Neuronal stem cell (in vitro differentiated cells): ENCODE measurements at regions not wholly inside any gene's neighbourhood (a gene's known extent, or its start where the extent isn't known, plus 50 kb on each side); places are given as distances from the start of the nearest gene placed in this dataset.
"Not testable (repeated sequence)": the region's sequence is repeated elsewhere in the genome, so short reads cannot be mapped to it uniquely, and the experiment has no call there.

Experiments
- DNase-seq: peaks from one replicate; pipeline ENCODE4 v3.0.0-alpha.2; 2013; ENCODE audit warnings: low spot score
- H2AFZ ChIP-seq: one replicate; pipeline ENCODE4 v1.6.1; 2013; ENCODE audit warnings: mild to moderate bottlenecking, low read length, inconsistent platforms
- H2AK5ac ChIP-seq: 2 replicates; pipeline ENCODE4 v1.6.1; 2013; ENCODE audit warnings: low read depth, mild to moderate bottlenecking, inconsistent platforms, low read length, moderate library complexity, mixed read lengths
- H2BK120ac ChIP-seq: 2 replicates; pipeline ENCODE4 v1.6.1; 2013; ENCODE audit warnings: low read depth, mild to moderate bottlenecking, inconsistent platforms, low read length, moderate library complexity, mixed read lengths
- H2BK12ac ChIP-seq: one replicate; pipeline ENCODE4 v1.6.1; 2013; ENCODE audit warnings: low read length, inconsistent platforms
- H2BK15ac ChIP-seq: 2 replicates; pipeline ENCODE4 v1.6.1; 2013; ENCODE audit warnings: mild to moderate bottlenecking, low read length, inconsistent platforms, mixed read lengths
- H2BK5ac ChIP-seq: one replicate; pipeline ENCODE4 v1.6.1; 2013; ENCODE audit warnings: inconsistent platforms, mild to moderate bottlenecking, low read length, moderate library complexity
- H3K14ac ChIP-seq: one replicate; pipeline ENCODE4 v1.6.1; 2013; ENCODE audit warnings: low read length, inconsistent platforms
- H3K18ac ChIP-seq: 2 replicates; pipeline ENCODE4 v1.6.1; 2013; ENCODE audit warnings: low read length, inconsistent platforms
- H3K23ac ChIP-seq: 2 replicates; pipeline ENCODE4 v1.6.1; 2013; ENCODE audit warnings: low read depth, mild to moderate bottlenecking, mixed read lengths, low read length, inconsistent platforms; ENCODE audit not compliant: poor library complexity
- H3K27ac ChIP-seq: replicated peaks from 3 replicates; pipeline ENCODE4 v1.5.1; 2013; ENCODE audit warnings: low read length, inconsistent platforms
- H3K27me3 ChIP-seq, 3 experiments: 2 replicates each; pipeline ENCODE4 v1.6.1; 2013; ENCODE audit warnings: low read length in 3 of 3, mild to moderate bottlenecking in 2 of 3, inconsistent platforms in 1 of 3, low read depth in 1 of 3, mixed read lengths in 1 of 3, moderate library complexity in 1 of 3; ENCODE audit not compliant: control insufficient read depth in 3 of 3, insufficient read depth in 3 of 3
- H3K36me3 ChIP-seq, 2 donors: replicated peaks in 1 of 2; 2 replicates each; pipeline ENCODE4 v1.6.1; 2013; ENCODE audit warnings: low read length in 2 of 2; ENCODE audit not compliant: control insufficient read depth in 2 of 2, insufficient read depth in 2 of 2
- H3K4ac ChIP-seq: 2 replicates; pipeline ENCODE4 v1.6.1; 2013; ENCODE audit warnings: inconsistent platforms, mild to moderate bottlenecking, low read length, moderate library complexity
- H3K4me1 ChIP-seq, 2 donors: 1 replicate in 1 of 2; 2 replicates in 1 of 2; pipeline ENCODE4 v1.6.1; 2013; ENCODE audit warnings: low read length in 2 of 2, low read depth in 1 of 2; ENCODE audit not compliant: control insufficient read depth in 2 of 2, insufficient read depth in 1 of 2
- H3K4me2 ChIP-seq: one replicate; pipeline ENCODE4 v1.6.1; 2013; ENCODE audit warnings: mild to moderate bottlenecking, low read length, inconsistent platforms; ENCODE audit not compliant: insufficient read depth, poor library complexity, severe bottlenecking
- H3K4me3 ChIP-seq, 2 donors: 2 replicates each; pipeline ENCODE4 v1.5.1; 2013; ENCODE audit warnings: low read length in 2 of 2, mild to moderate bottlenecking in 2 of 2, inconsistent platforms in 1 of 2, moderate library complexity in 1 of 2
- H3K79me1 ChIP-seq: one replicate; pipeline ENCODE4 v1.6.1; 2013; ENCODE audit warnings: low read depth, mild to moderate bottlenecking, inconsistent platforms, low read length, moderate library complexity
- H3K9ac ChIP-seq: one replicate; pipeline ENCODE4 v1.6.1; 2013; ENCODE audit warnings: mild to moderate bottlenecking, low read depth, low read length, inconsistent platforms; ENCODE audit not compliant: poor library complexity
- H3K9me3 ChIP-seq, 2 donors: replicated peaks in 1 of 2; 2 replicates each; pipeline versions ENCODE3 to v1.6.1; 2013; ENCODE audit warnings: low read length in 2 of 2, mild to moderate bottlenecking in 2 of 2, inconsistent platforms in 1 of 2, low read depth in 1 of 2, mixed read lengths in 1 of 2, moderate library complexity in 1 of 2; ENCODE audit not compliant: control insufficient read depth in 2 of 2, insufficient read depth in 1 of 2
- H4K8ac ChIP-seq: one replicate; pipeline ENCODE4 v1.6.1; 2013; ENCODE audit warnings: low read depth, mild to moderate bottlenecking, inconsistent platforms, low read length, moderate library complexity
- H4K91ac ChIP-seq: one replicate; pipeline ENCODE4 v1.6.1; 2013; ENCODE audit warnings: low read length, low read depth, mild to moderate bottlenecking, inconsistent platforms; ENCODE audit not compliant: poor library complexity
- WGBS, 2 donors: extraction: QIAGEN DNeasy Blood & Tissue Kit; methylation state at CpG; one replicate each; pipeline ENCODE4 v1.1.7; 2013; ENCODE audit warnings: missing lambda C conversion rate in 2 of 2, mixed read lengths in 1 of 2; ENCODE audit not compliant: insufficient read length in 2 of 2, insufficient replicate concordance in 1 of 2; ENCODE audit errors: extremely low coverage in 2 of 2; 5-methylcytosine and 5-hydroxymethylcytosine counted together

GRCh38 chr7:16264823-16265804 is 156.2 kb downstream of the CRPPA start:
- Histone ChIP-seq H3K9ac (no peak overlapping the region), H2BK15ac (no peak overlapping the region), H3K4ac (no peak overlapping the region), H3K36me3 (no peaks in the 10 kb centered on the region), H3K4me3 (no peak overlapping the region), H3K9me3 (no peaks in the 10 kb centered on the region), H2BK12ac (no peak overlapping the region), H4K8ac (no peak overlapping the region), H2BK120ac (no peak overlapping the region), H2BK5ac (no peak overlapping the region), H3K18ac (no peak overlapping the region), H3K27ac (no peak overlapping the region), H3K79me1 (no peaks in the 10 kb centered on the region), H3K14ac (no peak overlapping the region), H2AFZ (no peak overlapping the region), H3K4me1 (no peaks in the 10 kb centered on the region), H2AK5ac (no peak overlapping the region), H4K91ac (no peak overlapping the region), H3K27me3 (no peaks in the 10 kb centered on the region), H3K23ac (no peak overlapping the region), H3K4me2 (no peak overlapping the region)
- 100% methylated on average over 1 of the region's 7 CpGs; no CpG with 5 or more reads in 1 of the 2 donors for WGBS, 2 donors
- DNase-seq = no peak

DNA sequence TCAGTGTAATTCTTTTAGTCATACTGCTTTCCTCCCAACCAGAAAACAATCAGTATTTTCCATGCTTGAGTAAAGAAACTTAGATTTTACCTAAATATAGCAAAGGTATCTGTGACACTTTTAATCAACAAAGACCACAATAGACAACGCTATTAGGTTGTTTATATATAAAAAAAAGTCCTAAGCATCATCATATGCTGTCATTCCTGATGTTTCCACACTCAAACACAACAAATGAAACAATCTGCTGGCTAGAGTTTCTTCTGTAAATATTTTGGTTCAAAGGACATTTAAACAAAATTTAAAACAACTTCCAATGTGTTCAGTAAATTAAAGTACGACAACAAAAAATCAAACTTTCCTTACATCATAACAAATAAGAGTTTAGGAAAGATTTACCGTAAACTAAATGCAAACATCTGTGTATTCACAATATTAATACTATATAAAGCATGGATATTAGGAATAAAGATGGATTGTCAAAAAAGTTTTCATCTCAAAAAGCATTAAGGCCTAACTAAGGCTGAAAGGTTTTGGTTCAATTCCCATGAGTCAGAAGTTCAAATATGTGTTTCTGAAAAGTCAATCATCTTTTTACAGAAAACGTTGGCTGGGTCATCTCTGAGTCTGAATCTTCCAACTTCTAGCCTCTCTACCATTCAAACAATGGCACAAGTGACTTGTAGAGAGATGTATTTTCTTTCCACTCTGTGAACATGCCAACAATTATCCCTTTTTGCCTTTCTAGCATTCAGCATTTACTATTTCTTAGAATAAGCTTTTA is 157.1 kb downstream of the CRPPA start:
- Histone ChIP-seq H3K4me1 (no peaks in the 10 kb centered on the region), H3K27me3 (no peaks in the 10 kb centered on the region), H3K14ac (no peak overlapping the region), H3K18ac (no peak overlapping the region), H3K9me3 (no peaks in the 10 kb centered on the region), H3K23ac (no peak overlapping the region), H3K79me1 (no peaks in the 10 kb centered on the region), H3K36me3 (no peaks in the 10 kb centered on the region), H4K91ac (no peak overlapping the region), H3K4me2 (no peak overlapping the region), H4K8ac (no peak overlapping the region), H2BK15ac (no peak overlapping the region), H3K9ac (no peak overlapping the region), H2BK120ac (no peak overlapping the region), H3K4me3 (no peak overlapping the region), H3K4ac (no peak overlapping the region), H2BK12ac (no peak overlapping the region), H2BK5ac (no peak overlapping the region), H2AFZ (no peak overlapping the region), H2AK5ac (no peak overlapping the region), H3K27ac (no peak overlapping the region)
- no CpG with 5 or more reads among the region's 4 CpGs for WGBS, 2 donors
- no peak for DNase-seq

- not testable (repeated sequence) for H2AK5ac ChIP-seq, H3K27me3 ChIP-seq, H3K27ac ChIP-seq, H2BK5ac ChIP-seq, DNase-seq, H2BK12ac ChIP-seq, H3K18ac ChIP-seq, H2BK120ac ChIP-seq, H3K4ac ChIP-seq, H3K4me1 ChIP-seq, H3K79me1 ChIP-seq, H3K4me2 ChIP-seq, H4K8ac ChIP-seq, H2AFZ ChIP-seq, H3K14ac ChIP-seq, H3K36me3 ChIP-seq, H3K4me3 ChIP-seq, H4K91ac ChIP-seq, H2BK15ac ChIP-seq, H3K23ac ChIP-seq, H3K9ac ChIP-seq, H3K9me3 ChIP-seq
- no CpG with 5 or more reads among the region's 6 CpGs for WGBS, 2 donors
These were observed 158.0 kb downstream of the CRPPA start for GRCh38 chr7:16263377-16263776.

DNA sequence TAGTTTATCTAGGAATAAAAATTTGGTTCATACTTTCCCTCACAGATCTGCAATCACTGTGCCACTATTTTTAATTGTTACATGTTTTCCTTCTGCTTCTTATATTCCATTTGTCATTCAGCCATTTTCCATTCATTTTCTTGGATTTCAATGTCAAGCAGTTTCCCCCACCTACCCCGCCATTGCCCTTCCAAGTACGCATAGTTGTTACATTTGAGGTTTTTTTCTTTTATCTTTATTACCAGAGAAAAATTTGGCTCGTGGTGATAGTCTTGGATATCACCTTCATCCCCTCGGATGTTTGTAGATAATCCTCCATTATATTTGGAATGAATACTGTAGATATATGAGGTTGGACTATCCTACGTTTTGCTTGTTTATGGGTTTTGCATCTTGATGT is 159.7 kb downstream of the CRPPA start:
- Histone ChIP-seq H2BK5ac (no peak overlapping the region), H3K27me3 (no peaks in the 10 kb centered on the region), H2AK5ac (no peak overlapping the region), H3K4ac (no peak overlapping the region), H3K9ac (no peak overlapping the region), H3K79me1 (no peaks in the 10 kb centered on the region), H3K4me1 (no peaks in the 10 kb centered on the region), H3K18ac (no peak overlapping the region), H4K8ac (no peak overlapping the region), H3K4me3 (no peak overlapping the region), H2BK15ac (no peak overlapping the region), H3K9me3 (no peaks in the 10 kb centered on the region), H4K91ac (no peak overlapping the region), H3K23ac (no peak overlapping the region), H2BK120ac (no peak overlapping the region), H2BK12ac (no peak overlapping the region), H3K27ac (no peak overlapping the region), H3K36me3 (no peaks in the 10 kb centered on the region), H3K4me2 (no peak overlapping the region), H3K14ac (no peak overlapping the region), H2AFZ (no peak overlapping the region)
- WGBS, 2 donors = no CpG with 5 or more reads among the region's 5 CpGs
- no peak for DNase-seq
